DOHH2 (cell line): ENCODE measurements at regions not wholly inside any gene's neighbourhood (a gene's known extent, or its start where the extent isn't known, plus 50 kb on each side); places are given as distances from the start of the nearest gene placed in this dataset.

Source experiments
- H3F3A ChIP-seq: fragments of 200-600 bp; sonication (generic), shearing (Covaris generic); 2 replicates; pipeline ENCODE4 v1.6.0; 2016; ENCODE audit warnings: antibody characterized with exemption, mild to moderate bottlenecking; ENCODE audit not compliant: control insufficient read depth, insufficient read depth
- H3K27ac ChIP-seq: fragments of 200-600 bp; sonication (generic); 2 replicates; pipeline ENCODE4 v1.5.1; 2014; ENCODE audit warnings: low read depth, mild to moderate bottlenecking, low read length, moderate library complexity
- H3K27me3 ChIP-seq: fragments of 200-600 bp; sonication (generic); 2 replicates; pipeline ENCODE4 v1.6.1; 2014; ENCODE audit warnings: mild to moderate bottlenecking, low read length, mixed read lengths; ENCODE audit not compliant: control insufficient read depth
- H3K36me3 ChIP-seq: fragments of 200-600 bp; sonication (generic); 2 replicates; pipeline ENCODE4 v1.6.1; 2014; ENCODE audit warnings: mild to moderate bottlenecking, low read length, moderate library complexity, mixed read lengths; ENCODE audit not compliant: control insufficient read depth
- H3K4me1 ChIP-seq: fragments of 200-600 bp; sonication (generic); 2 replicates; pipeline ENCODE4 v1.6.1; 2014; ENCODE audit warnings: mild to moderate bottlenecking, low read length, mixed read lengths; ENCODE audit not compliant: control insufficient read depth
- H3K4me2 ChIP-seq: fragments of 200-600 bp; sonication (generic); 2 replicates; pipeline ENCODE4 v1.6.0; 2014; ENCODE audit warnings: mild to moderate bottlenecking, low read length, moderate library complexity
- H3K4me3 ChIP-seq: fragments of 200-600 bp; sonication (generic); 2 replicates; pipeline ENCODE4 v1.5.1; 2014; ENCODE audit warnings: mild to moderate bottlenecking, low read length, mixed read lengths
- H3K79me2 ChIP-seq: fragments of 200-600 bp; sonication (generic); 2 replicates; pipeline ENCODE4 v1.6.1; 2014; ENCODE audit warnings: mild to moderate bottlenecking, low read length, mixed read lengths; ENCODE audit not compliant: control insufficient read depth
- H3K9me2 ChIP-seq: fragments of 200-600 bp; sonication (generic); replicated peaks from 2 replicates; pipeline ENCODE4 v1.6.1; 2014; ENCODE audit warnings: mild to moderate bottlenecking, low read length, mixed read lengths; ENCODE audit not compliant: control insufficient read depth
- H3K9me3 ChIP-seq: fragments of 200-600 bp; sonication (generic); 2 replicates; pipeline ENCODE4 v1.6.1; 2014; ENCODE audit warnings: antibody characterized with exemption, low read length, mixed read lengths; ENCODE audit not compliant: control insufficient read depth, insufficient read depth
- H4K20me1 ChIP-seq: fragments of 200-600 bp; sonication (generic); 2 replicates; pipeline ENCODE4 v1.6.0; 2014; ENCODE audit warnings: low read depth, mild to moderate bottlenecking, antibody characterized with exemption, low read length, moderate library complexity; ENCODE audit not compliant: control insufficient read depth, insufficient read depth
- CTCF ChIP-seq: fragments of 200-600 bp; sonication (generic); IDR thresholded peaks from one replicate; pipeline ENCODE4 v1.5.1; 2014; ENCODE audit warnings: antibody characterized with exemption, mild to moderate bottlenecking, low read depth, low read length; ENCODE audit not compliant: poor library complexity, severe bottlenecking
- EZH2phosphoT487 ChIP-seq: fragments of 200-600 bp; sonication (generic); IDR thresholded peaks from 2 replicates; pipeline ENCODE4 v1.6.1; 2017; ENCODE audit warnings: borderline replicate concordance, mild to moderate bottlenecking, antibody characterized with exemption, low read length, moderate library complexity, mixed read lengths

DNA sequence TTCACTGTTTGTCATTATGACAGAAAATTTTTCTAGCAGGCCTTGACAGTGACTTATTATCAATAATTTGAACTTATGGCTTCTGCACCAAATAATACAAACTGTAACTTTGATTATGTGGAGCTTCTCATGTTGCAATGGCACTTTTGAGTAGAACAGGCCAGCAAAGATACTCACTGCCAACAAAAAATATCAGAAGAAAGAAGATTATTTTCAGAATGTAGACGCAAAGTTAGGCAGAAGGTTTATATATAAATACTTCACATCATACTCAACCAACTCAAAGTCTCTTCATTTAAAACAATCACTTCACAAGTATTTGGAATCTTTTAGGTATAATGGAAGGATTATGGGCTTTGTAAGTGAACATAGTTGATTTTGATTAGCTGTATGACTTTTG lies 893.0 kb downstream of the ROBO2 start:
- H3K4me1 ChIP-seq, result no peaks in the 10 kb centered on the region
- no peaks in the 10 kb centered on the region for H3K36me3 ChIP-seq
- no peaks in the 10 kb centered on the region for H3F3A ChIP-seq
- H3K9me3 ChIP-seq, result no peaks in the 10 kb centered on the region; the same call in 1 of the 2 replicates
- H3K4me2 ChIP-seq, result no peak overlapping the region
- H3K27me3 ChIP-seq, result no peaks in the 10 kb centered on the region
- H3K27ac ChIP-seq, result no peak overlapping the region
- no peaks in the 10 kb centered on the region for H3K79me2 ChIP-seq
- no peak for TF ChIP-seq EZH2phosphoT487
- TF ChIP-seq CTCF, result no peak
- no peaks in the 10 kb centered on the region for H3K9me2 ChIP-seq
- no peak overlapping the region for H3K4me3 ChIP-seq
- H4K20me1 ChIP-seq, result no peaks in the 10 kb centered on the region

DNA sequence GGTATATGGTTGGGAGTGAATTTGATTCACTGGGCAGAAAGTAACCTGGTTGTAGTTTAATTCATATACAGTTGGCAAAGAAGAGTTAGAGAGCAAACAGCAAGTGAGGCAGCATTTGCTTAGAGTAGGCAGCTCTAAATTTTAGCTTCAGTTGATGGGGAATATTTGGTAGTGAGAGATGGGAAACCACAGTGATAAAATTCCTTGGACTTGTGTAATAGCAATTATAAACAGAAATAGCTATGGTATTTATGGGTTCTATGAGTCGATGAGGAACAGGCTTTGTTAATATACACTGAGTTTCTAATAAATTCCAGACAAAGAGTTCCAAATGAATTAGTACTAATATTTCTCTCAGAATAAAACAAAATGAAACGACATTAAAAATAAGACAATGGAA lies 894.0 kb downstream of the ROBO2 start:
- Histone ChIP-seq H3F3A (no peaks in the 10 kb centered on the region), H3K9me3 (no peaks in the 10 kb centered on the region; the same call in 1 of the 2 replicates), H4K20me1 (no peaks in the 10 kb centered on the region), H3K4me3 (no peak overlapping the region), H3K9me2 (no peaks in the 10 kb centered on the region), H3K27me3 (no peaks in the 10 kb centered on the region), H3K4me2 (no peak overlapping the region), H3K27ac (no peak overlapping the region), H3K36me3 (no peaks in the 10 kb centered on the region), H3K79me2 (no peaks in the 10 kb centered on the region), H3K4me1 (no peaks in the 10 kb centered on the region)
- TF ChIP-seq CTCF (no peak), EZH2phosphoT487 (no peak)

DNA sequence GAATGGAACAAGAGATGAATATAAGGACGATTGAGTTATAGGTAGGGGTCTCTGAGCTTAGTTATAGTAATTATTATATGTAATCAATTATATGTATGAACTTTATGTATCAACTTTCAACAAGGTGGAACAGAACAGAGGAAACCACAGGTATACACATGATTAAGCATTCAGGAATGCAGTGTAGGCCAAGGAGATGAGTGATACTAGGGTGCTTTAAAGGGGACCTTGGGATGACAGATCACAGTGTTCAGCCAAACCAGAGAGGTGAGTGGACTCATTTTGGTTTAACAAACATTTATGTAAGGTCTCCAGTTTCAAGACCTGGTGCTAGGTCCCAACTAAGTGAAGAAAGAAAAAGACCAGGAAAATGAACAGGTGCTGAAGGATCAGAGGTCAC lies 895.5 kb downstream of the ROBO2 start:
- no peaks in the 10 kb centered on the region for H3K36me3 ChIP-seq
- H3F3A ChIP-seq, result no peaks in the 10 kb centered on the region
- H4K20me1 ChIP-seq, result no peaks in the 10 kb centered on the region
- H3K4me3 ChIP-seq, result no peak overlapping the region
- no peaks in the 10 kb centered on the region; the same call in 1 of the 2 replicates for H3K9me3 ChIP-seq
- no peak overlapping the region for H3K27ac ChIP-seq
- no peaks in the 10 kb centered on the region for H3K27me3 ChIP-seq
- no peaks in the 10 kb centered on the region for H3K9me2 ChIP-seq
- no peak overlapping the region for H3K4me2 ChIP-seq
- H3K4me1 ChIP-seq, result no peaks in the 10 kb centered on the region
- H3K79me2 ChIP-seq, result no peaks in the 10 kb centered on the region
- TF ChIP-seq CTCF, result no peak
- no peak for TF ChIP-seq EZH2phosphoT487

GRCh38 chr3:77939726-77940125 lies 899.8 kb downstream of the ROBO2 start:
- H3K9me3 ChIP-seq, result no peaks in the 10 kb centered on the region
- H3F3A ChIP-seq, result no peaks in the 10 kb centered on the region
- H3K27me3 ChIP-seq, result no peaks in the 10 kb centered on the region
- no peaks in the 10 kb centered on the region for H3K4me1 ChIP-seq
- TF ChIP-seq EZH2phosphoT487, result no peak
- no peak for TF ChIP-seq CTCF
- no peak overlapping the region for H3K4me2 ChIP-seq
- no peaks in the 10 kb centered on the region for H3K36me3 ChIP-seq
- no peaks in the 10 kb centered on the region for H4K20me1 ChIP-seq
- H3K79me2 ChIP-seq, result no peaks in the 10 kb centered on the region
- no peak overlapping the region for H3K27ac ChIP-seq
- H3K9me2 ChIP-seq, result no peaks in the 10 kb centered on the region
- no peak overlapping the region for H3K4me3 ChIP-seq
